Lower leg skin (tissue), 4 donors: ENCODE measurements at regions not wholly inside any gene's neighbourhood (a gene's known extent, or its start where the extent isn't known, plus 50 kb on each side); places are given as distances from the start of the nearest gene placed in this dataset.

Experiments
- DNase-seq, 2 donors: peaks; one replicate each; pipeline ENCODE4 v3.0.0-alpha.2; 2019; ENCODE audit warnings: low spot score in 2 of 2
- H3K4me3 ChIP-seq: fragments of 200-600 bp; sonication (generic); 2 replicates; pipeline ENCODE4 v1.5.1; 2017; ENCODE audit warnings: mild to moderate bottlenecking, low read depth; ENCODE audit not compliant: poor library complexity, severe bottlenecking
- POLR2A ChIP-seq, 2 donors: fragments of 450-650 bp; IDR thresholded peaks; one replicate each; pipeline ENCODE4 v1.6.1; 2016 to 2017; ENCODE audit warnings: antibody characterized with exemption in 2 of 2, mild to moderate bottlenecking in 1 of 2, moderate library complexity in 1 of 2
- WGBS, 2 donors: methylation state at CpG; one replicate each; pipeline ENCODE4 v1.1.5; 2018; 5-methylcytosine and 5-hydroxymethylcytosine counted together
- intact Hi-C: fragments of 100-400 bp; cut with DNase I; formaldehyde crosslinking; loops from one replicate; pipeline ENCODE4 v1.15.0; 2023; ENCODE audit warnings: low total_unique reads
- TF ChIP-seq, protein P1 (sequence below), 3 donors: fragments of 450-650 bp; IDR thresholded peaks; one replicate each; pipeline ENCODE4 v1.5.1; 2016; ENCODE audit warnings: antibody characterized with exemption in 3 of 3, mild to moderate bottlenecking in 3 of 3, moderate library complexity in 2 of 3

DNA sequence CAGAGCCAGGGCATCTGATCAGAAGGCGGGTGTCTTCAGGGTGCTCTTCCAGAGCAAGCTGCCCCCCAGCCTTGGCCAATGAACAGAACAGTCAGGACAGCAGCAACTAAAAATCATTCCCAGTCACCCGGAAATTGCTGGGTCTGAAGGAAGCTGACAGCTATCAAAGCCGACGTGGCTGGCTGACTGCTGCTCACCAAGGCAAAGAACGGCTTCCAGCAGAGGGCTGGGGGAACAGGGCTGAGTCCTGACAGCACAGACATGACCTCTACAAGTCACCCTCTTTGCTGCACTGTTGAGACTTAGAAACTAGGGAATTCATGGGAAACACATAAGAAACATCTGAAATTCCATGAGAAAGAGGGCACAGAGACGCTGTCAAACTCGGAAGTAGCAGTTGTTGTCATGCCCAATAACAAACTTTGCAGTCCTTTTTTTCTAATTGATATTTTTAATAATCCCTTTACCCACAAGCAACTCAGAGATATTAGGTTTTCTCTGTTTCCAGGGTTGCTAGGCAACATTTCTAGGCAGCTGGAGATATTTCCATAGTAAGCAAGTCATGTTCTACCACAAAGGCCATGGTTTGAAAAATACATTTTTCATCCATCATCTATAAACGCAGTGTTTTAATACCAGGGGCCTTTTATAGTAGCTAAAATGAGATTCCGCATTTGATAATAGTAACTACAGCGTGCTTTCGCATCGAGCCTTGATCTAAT lies 365.2 kb downstream of the SEC23A start:
- H3K4me3 ChIP-seq = no peak overlapping the region
- intact Hi-C loops = no loop called here
- 62 to 65% methylated on average over 12 of the region's 12 CpGs for WGBS, 2 donors
- TF ChIP-seq POLR2A (IDR thresholded peaks at IDR 0.05) = no peak
- no peak for DNase-seq

DNA sequence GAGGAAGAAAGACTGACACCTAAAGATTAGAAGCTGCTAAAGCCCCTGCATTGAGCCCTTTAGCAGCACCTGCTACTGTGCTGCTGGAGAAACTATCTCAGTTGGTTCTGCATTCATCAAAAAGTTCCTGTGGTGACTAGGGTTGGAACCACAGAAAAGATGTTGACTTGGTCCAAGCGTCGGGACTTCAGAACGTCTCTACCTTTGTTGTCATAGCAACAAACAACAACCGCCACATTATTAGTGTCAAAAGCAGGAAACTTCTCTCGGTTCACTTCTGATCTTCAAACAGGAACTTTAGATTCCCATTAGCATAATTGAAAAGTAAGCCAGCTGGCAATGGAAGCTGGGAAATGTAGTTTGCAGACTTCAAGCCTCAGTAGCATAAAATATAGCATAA lies 368.0 kb downstream of the SEC23A start:
- DNase-seq = no peak
- TF ChIP-seq, protein P1, sequence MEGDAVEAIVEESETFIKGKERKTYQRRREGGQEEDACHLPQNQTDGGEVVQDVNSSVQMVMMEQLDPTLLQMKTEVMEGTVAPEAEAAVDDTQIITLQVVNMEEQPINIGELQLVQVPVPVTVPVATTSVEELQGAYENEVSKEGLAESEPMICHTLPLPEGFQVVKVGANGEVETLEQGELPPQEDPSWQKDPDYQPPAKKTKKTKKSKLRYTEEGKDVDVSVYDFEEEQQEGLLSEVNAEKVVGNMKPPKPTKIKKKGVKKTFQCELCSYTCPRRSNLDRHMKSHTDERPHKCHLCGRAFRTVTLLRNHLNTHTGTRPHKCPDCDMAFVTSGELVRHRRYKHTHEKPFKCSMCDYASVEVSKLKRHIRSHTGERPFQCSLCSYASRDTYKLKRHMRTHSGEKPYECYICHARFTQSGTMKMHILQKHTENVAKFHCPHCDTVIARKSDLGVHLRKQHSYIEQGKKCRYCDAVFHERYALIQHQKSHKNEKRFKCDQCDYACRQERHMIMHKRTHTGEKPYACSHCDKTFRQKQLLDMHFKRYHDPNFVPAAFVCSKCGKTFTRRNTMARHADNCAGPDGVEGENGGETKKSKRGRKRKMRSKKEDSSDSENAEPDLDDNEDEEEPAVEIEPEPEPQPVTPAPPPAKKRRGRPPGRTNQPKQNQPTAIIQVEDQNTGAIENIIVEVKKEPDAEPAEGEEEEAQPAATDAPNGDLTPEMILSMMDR (IDR thresholded peaks at IDR 0.05) = no peak
- TF ChIP-seq POLR2A (IDR thresholded peaks at IDR 0.05) = no peak
- no peak overlapping the region for H3K4me3 ChIP-seq
- 66 to 69% methylated on average over 5 of the region's 5 CpGs for WGBS, 2 donors
- intact Hi-C loops = no loop called here

DNA sequence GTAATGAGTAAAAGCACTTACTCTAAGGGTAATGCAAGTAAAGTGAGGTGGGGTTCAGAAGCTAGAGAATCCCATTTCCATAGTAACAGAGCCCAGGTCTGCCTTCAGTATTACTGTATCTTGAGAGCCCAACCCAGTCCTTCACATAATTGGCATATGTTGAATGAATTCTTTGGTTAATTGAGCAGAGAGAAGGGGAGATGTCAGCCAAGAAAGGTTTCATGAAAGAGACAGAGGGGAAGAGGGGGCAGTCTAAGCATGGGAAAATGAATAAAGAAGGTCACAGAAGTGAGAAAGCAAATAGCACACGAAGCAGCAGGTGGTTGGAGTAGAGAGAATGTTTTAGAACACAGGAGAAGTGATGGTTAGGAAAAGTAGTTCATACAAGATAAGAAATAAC lies 371.1 kb downstream of the SEC23A start:
- intact Hi-C loops = no loop called here
- TF ChIP-seq POLR2A (IDR thresholded peaks at IDR 0.05) = no peak
- TF ChIP-seq, protein P1 (IDR thresholded peaks at IDR 0.05) = no peak
- WGBS, 2 donors = 59 to 61% methylated on average over 1 of the region's 1 CpG

DNA sequence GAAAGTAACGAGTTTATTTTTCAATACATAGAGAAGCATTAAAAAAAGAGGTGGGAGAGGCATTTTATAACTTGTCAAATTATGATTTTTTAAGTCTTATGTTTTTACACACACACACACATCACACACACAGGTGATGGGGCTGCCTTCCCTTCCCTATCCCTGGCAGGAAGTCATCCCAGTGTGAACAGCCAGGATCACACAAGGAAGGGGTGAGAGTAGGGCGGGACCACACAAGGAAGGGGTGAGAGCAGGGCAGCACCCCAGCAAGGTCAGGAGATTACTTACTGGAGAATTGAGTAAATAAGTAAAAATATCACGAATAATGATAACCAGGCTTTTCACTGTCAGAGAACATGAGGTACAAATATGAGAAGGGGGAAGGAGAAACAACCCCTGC lies 372.6 kb downstream of the SEC23A start:
- DNase-seq = no peak
- no peak overlapping the region for H3K4me3 ChIP-seq
- TF ChIP-seq POLR2A (IDR thresholded peaks at IDR 0.05) = no peak
- TF ChIP-seq, protein P1 (IDR thresholded peaks at IDR 0.05) = no peak
- intact Hi-C loops = no loop called here
- 74 to 79% methylated on average over 3 of the region's 3 CpGs for WGBS, 2 donors

More for the DNA sequence above, 371.1 kb downstream of the SEC23A start:
- no peak overlapping the region for H3K4me3 ChIP-seq
- DNase-seq = no peak

DNA sequence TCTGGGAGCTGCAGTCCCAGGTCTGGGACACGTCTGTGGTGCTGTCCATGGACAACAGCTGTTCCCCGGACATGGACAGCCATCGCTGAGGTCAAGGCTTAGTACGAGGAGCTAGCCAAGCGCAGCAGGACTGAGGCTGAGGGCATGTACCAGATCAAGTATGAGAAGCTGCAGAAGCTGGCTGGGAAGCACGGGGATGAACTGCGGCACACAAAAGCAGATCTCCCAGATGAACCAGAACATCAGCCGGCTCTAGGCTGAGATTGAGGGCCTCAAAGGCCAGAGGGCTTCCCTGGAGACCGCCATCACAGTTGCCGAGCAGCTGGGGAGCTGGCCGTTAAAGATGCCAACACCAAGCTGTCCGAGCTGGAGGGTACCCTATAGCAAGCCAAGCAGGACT lies 375.3 kb downstream of the SEC23A start:
- no peak for DNase-seq
- H3K4me3 ChIP-seq = no peak overlapping the region
- intact Hi-C loops = loop anchor here (10.0 kb wide), 2 partner anchors 137 to 287 kb away; no protein-coding TSS in a partner anchor
- TF ChIP-seq, protein P1 (IDR thresholded peaks at IDR 0.05) = no peak
- no peak for TF ChIP-seq POLR2A (IDR thresholded peaks at IDR 0.05)
- WGBS, 2 donors = 88 to 90% methylated on average over 8 to 12 of the region's 12 CpGs

DNA sequence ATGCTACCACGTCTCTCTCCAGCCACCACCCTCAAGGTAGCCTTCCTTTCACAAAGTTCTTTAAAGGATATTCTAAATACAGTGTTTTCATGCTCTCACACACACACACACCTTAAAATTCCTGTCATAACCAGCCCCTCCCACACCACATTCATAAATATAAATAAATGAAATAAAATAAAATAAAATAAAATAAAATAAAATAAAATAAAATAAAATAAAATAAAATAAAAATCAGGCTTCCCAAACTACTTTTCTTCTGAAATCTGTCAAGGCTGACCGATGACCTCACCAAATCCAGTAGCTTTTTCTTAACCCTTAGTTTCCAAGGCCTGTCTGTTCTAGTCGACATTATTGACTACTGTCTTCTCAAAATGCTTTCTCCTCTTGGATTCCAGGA lies 378.4 kb downstream of the SEC23A start:
- 84 to 86% methylated on average over 3 of the region's 3 CpGs for WGBS, 2 donors
- DNase-seq = no peak
- TF ChIP-seq, protein P1 (IDR thresholded peaks at IDR 0.05) = no peak
- no peak for TF ChIP-seq POLR2A (IDR thresholded peaks at IDR 0.05)
- no peak overlapping the region for H3K4me3 ChIP-seq
- intact Hi-C loops = loop anchor here (10.0 kb wide), 2 partner anchors 140 to 290 kb away; no protein-coding TSS in a partner anchor
